Tibial nerve (tissue), 3 donors: ENCODE measurements at regions not wholly inside any gene's neighbourhood (a gene's known extent, or its start where the extent isn't known, plus 50 kb on each side); places are given as distances from the start of the nearest gene placed in this dataset.

Experiments
- POLR2A ChIP-seq, 2 donors: fragments of 450-650 bp; IDR thresholded peaks; one replicate each; pipeline ENCODE4 v1.6.1; 2017; ENCODE audit warnings: antibody characterized with exemption in 2 of 2, mild to moderate bottlenecking in 2 of 2, moderate library complexity in 2 of 2
- TF ChIP-seq, protein P1 (sequence below), 5 experiments: fragments of 200-600 bp in 3 of 5; fragments of 450-650 bp in 2 of 5; sonication (generic) in 3 of 5; IDR thresholded peaks; one replicate each; pipeline ENCODE4 v1.5.1; 2016 to 2019; ENCODE audit warnings: antibody characterized with exemption in 5 of 5, mild to moderate bottlenecking in 3 of 5, moderate library complexity in 2 of 5

DNA sequence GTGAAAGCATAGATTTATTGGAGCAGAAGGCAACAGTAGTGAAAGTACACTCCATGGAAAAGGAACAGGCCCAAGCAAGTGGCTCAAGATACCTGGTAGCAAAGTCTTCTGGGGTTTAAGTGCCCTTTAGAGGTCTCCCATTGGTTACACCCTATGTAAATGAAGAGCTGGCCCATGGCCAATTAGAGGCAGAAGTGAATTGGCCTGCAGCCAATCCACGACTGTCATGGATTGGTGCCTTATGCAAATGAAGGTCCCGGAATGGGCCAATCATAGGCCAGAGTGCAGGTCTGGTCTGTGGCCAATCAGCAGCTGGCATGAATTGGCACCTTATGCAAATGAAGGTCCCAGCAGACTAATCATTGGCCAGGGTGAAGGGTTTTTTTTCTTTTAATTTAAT lies 64.2 kb upstream of the PCSK5 start:
- TF ChIP-seq POLR2A (IDR thresholded peaks at IDR 0.05): no peak
- TF ChIP-seq, protein P1, sequence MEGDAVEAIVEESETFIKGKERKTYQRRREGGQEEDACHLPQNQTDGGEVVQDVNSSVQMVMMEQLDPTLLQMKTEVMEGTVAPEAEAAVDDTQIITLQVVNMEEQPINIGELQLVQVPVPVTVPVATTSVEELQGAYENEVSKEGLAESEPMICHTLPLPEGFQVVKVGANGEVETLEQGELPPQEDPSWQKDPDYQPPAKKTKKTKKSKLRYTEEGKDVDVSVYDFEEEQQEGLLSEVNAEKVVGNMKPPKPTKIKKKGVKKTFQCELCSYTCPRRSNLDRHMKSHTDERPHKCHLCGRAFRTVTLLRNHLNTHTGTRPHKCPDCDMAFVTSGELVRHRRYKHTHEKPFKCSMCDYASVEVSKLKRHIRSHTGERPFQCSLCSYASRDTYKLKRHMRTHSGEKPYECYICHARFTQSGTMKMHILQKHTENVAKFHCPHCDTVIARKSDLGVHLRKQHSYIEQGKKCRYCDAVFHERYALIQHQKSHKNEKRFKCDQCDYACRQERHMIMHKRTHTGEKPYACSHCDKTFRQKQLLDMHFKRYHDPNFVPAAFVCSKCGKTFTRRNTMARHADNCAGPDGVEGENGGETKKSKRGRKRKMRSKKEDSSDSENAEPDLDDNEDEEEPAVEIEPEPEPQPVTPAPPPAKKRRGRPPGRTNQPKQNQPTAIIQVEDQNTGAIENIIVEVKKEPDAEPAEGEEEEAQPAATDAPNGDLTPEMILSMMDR (IDR thresholded peaks at IDR 0.05): no peak
